Vagina (tissue), 2 donors: ENCODE measurements at regions not wholly inside any gene's neighbourhood (a gene's known extent, or its start where the extent isn't known, plus 50 kb on each side); places are given as distances from the start of the nearest gene placed in this dataset.

ENCODE experiments used
- POLR2A ChIP-seq, 2 donors: fragments of 450-650 bp; IDR thresholded peaks; one replicate each; pipeline ENCODE4 v1.6.1; 2017; ENCODE audit warnings: antibody characterized with exemption in 2 of 2, mild to moderate bottlenecking in 2 of 2, moderate library complexity in 2 of 2
- POLR2AphosphoS5 ChIP-seq, 2 donors: sonication (generic); formaldehyde crosslinking; IDR thresholded peaks; one replicate each; pipeline ENCODE4 v1.9.0; 2017; ENCODE audit warnings: antibody characterized with exemption in 2 of 2, mild to moderate bottlenecking in 2 of 2, low read depth in 1 of 2; ENCODE audit not compliant: insufficient read depth in 1 of 2
- TF ChIP-seq, protein P1 (sequence below), 3 experiments: fragments of 450-650 bp in 2 of 3; fragments of 200-600 bp in 1 of 3; sonication (generic) in 1 of 3; IDR thresholded peaks; one replicate each; pipeline ENCODE4 v1.5.1; 2017 to 2019; ENCODE audit warnings: antibody characterized with exemption in 3 of 3, mild to moderate bottlenecking in 2 of 3, moderate library complexity in 2 of 3

- TF ChIP-seq POLR2A (IDR thresholded peaks at IDR 0.05) (no peak), POLR2AphosphoS5 (IDR thresholded peaks at IDR 0.05; ENCODE audit: insufficient read depth in 1 of 2, low read depth in 1 of 2) (no peak)
- TF ChIP-seq, protein P1, sequence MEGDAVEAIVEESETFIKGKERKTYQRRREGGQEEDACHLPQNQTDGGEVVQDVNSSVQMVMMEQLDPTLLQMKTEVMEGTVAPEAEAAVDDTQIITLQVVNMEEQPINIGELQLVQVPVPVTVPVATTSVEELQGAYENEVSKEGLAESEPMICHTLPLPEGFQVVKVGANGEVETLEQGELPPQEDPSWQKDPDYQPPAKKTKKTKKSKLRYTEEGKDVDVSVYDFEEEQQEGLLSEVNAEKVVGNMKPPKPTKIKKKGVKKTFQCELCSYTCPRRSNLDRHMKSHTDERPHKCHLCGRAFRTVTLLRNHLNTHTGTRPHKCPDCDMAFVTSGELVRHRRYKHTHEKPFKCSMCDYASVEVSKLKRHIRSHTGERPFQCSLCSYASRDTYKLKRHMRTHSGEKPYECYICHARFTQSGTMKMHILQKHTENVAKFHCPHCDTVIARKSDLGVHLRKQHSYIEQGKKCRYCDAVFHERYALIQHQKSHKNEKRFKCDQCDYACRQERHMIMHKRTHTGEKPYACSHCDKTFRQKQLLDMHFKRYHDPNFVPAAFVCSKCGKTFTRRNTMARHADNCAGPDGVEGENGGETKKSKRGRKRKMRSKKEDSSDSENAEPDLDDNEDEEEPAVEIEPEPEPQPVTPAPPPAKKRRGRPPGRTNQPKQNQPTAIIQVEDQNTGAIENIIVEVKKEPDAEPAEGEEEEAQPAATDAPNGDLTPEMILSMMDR (IDR thresholded peaks at IDR 0.05), result no peak
Measured at GRCh38 chr13:23044906-23045305, 135.9 kb upstream of the SGCG start.
